GM13976 (cell line): ENCODE measurements at regions not wholly inside any gene's neighbourhood (a gene's known extent, or its start where the extent isn't known, plus 50 kb on each side); places are given as distances from the start of the nearest gene placed in this dataset.

Experiments used
- DNase-seq: peaks from one replicate; pipeline ENCODE4 v3.0.0; 2012; ENCODE audit warnings: low spot score
- in situ Hi-C: fragments of 300-500 bp; cut with MboI; formaldehyde crosslinking; loops from one replicate; pipeline ENCODE4 v1.12.0; 2022; ENCODE audit warnings: low sequenced_read_pairs, mixed read lengths, inconsistent platforms; ENCODE audit not compliant: unreplicated experiment
- TF ChIP-seq, protein P1 (sequence below): IDR thresholded peaks from 2 replicates; pipeline ENCODE4 v1.5.1; 2012; ENCODE audit warnings: borderline replicate concordance, mild to moderate bottlenecking; ENCODE audit not compliant: insufficient read depth; ENCODE audit errors: extremely low read depth, missing control alignments, control extremely low read depth

DNA sequence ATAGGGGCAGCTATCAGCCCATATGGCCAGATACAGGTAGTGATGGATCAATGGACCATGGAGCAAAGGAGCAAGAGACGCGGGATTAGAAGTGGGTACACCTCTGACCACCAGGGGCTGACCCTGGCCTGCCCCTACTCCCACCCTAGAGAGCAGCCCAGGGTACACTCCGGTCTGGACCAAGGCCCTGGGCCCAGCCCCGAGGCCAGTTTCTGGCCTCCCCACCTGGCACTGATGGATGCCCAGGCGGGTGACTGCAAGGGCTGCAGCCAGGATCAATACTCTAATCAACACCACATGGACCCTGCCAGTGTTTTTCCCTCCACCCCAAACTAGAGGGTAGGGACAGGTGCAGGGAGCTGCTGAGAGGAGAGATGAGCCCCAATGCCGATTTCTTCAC, 74.1 kb upstream of the NECTIN1 start:
- TF ChIP-seq, protein P1, sequence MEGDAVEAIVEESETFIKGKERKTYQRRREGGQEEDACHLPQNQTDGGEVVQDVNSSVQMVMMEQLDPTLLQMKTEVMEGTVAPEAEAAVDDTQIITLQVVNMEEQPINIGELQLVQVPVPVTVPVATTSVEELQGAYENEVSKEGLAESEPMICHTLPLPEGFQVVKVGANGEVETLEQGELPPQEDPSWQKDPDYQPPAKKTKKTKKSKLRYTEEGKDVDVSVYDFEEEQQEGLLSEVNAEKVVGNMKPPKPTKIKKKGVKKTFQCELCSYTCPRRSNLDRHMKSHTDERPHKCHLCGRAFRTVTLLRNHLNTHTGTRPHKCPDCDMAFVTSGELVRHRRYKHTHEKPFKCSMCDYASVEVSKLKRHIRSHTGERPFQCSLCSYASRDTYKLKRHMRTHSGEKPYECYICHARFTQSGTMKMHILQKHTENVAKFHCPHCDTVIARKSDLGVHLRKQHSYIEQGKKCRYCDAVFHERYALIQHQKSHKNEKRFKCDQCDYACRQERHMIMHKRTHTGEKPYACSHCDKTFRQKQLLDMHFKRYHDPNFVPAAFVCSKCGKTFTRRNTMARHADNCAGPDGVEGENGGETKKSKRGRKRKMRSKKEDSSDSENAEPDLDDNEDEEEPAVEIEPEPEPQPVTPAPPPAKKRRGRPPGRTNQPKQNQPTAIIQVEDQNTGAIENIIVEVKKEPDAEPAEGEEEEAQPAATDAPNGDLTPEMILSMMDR, result no peak
- in situ Hi-C loops, result no loop called here
- DNase-seq, result no peak

DNA sequence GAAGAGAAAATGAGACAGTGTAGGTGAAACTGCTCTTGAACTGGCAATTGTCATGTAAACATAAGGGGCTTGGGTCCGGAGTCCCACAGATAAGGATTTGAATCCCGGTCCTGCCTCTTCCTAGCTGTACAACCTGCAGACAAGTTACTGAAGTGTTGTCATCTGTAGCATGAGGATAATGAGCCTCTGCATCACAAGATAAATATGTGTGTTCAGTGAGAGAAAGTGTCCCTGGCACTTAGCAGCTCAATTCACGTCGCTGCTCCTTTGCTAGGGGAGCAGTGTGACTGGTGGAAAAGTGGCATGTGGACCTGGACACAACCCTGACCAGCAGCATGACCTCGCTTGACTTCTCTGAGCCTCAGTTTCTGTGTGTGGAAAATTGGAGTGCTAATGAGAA, 73.7 kb upstream of the NECTIN1 start:
- in situ Hi-C loops, result no loop called here
- TF ChIP-seq, protein P1, result no peak
- no peak for DNase-seq

DNA sequence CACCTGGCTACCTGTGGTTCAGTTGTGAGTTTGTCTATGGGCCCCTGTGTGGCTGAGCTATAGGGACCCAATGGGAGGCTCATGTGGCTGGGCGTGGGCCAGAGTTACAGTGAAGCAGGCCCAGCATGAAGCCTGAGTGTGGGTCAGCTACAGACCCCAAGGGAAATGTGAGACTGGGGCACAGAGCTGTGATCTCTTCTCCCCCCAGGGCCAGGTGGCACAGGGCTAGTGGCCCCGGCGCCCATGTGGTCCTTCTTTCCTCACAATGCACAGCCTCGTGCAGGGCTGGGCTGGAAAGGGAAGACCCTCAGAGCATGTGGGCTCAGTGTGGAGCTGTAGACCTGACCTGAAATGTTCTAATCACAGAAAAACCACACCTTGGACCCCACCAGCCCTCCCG, 71.6 kb upstream of the NECTIN1 start:
- DNase-seq, result no peak
- in situ Hi-C loops, result no loop called here
- TF ChIP-seq, protein P1, result no peak

DNA sequence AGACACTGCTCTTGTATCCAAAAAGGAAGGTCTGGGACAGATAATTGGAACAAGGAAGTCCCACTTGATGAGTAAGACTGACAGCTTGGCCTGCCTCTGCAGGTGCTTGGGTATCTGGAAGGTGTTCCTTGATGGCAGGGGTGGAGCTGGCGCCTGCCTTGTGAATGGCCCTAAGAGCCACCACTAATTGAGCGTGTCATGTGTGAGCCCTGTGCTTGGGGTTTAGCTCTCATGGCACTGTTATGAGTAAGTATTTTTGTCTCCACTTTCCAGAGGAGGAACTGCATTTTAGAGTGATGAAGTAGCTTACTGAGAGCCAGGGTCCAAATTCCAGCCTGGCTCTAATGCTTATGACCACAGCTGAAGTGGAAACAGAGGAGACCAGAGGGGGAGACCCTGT, 71.2 kb upstream of the NECTIN1 start:
- TF ChIP-seq, protein P1, result no peak
- in situ Hi-C loops, result no loop called here
- no peak for DNase-seq

DNA sequence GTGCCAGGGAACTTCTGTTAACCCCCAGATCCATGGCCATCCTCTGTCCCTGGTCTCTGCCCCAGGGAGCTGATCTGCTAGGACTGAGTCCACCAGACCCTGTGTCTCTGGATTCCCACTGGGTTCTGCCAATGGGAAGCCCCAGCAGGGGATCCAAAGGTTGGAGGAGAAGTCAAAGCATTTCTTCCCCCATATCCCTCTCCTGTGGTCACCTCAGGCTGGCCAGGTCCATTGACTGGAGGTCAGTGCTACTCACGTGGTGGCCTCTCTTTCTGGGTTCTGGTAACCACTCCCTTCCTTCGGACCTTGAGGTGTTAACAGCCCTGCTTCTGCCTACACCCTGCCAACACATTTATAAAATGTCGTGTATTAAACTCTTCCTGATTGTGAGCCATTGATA, 69.7 kb upstream of the NECTIN1 start:
- TF ChIP-seq, protein P1, result no peak

DNA sequence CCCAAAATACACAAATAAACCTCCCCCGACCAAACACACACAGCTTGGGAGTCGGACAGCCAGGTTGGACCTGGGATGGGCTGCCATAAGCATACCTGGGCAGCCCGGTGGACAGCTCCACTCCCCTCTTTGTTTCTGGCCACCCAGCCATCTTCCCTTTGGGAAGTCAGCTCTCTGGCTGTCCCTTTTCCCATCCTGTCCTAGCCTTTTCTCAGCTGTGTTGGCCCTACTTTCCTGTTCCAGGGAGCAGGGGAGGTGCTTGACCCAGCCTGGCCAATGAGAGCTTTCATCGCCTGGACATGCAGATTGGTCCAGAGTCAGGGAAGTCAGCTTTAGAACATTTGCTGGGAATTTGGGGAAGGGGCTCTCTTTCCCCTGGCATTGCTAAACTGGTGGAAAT, 68.7 kb upstream of the NECTIN1 start:
- in situ Hi-C loops, result no loop called here
- DNase-seq, result no peak
- TF ChIP-seq, protein P1, result no peak

More for the DNA sequence above, 69.7 kb upstream of the NECTIN1 start:
- in situ Hi-C loops, result no loop called here
- no peak for DNase-seq

DNA sequence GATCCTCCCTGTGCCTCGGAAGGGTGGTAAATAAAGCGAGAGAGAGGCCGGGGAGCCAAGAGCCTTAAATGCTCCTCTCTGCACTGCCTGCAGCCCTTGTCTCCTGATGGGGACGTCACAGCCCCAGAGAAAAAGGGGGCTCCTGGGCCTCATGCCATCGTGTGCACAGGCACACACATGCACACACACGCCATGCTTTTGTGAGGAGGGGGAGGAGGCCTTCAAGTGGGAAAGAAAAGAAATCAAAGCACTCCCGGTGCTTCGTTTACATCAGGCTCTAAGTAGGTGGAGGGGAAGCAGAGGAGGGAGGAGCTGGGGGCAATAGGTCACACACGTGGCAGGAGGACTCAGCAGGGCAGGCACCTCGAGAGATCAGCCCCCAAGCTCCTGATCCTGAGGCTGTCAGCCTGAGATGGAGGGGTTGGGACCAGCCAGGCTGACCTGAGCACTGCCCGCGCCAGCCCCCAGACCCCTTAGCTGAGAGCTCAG, 68.2 kb upstream of the NECTIN1 start:
- no peak for DNase-seq
- in situ Hi-C loops, result no loop called here
- TF ChIP-seq, protein P1, result no peak
